ENCODE measurements at regions not wholly inside any gene's neighbourhood (a gene's known extent, or its start where the extent isn't known, plus 50 kb on each side); places are given as distances from the start of the nearest gene placed in this dataset.

GRCh38 chr11:128345316-128345715, 242.0 kb downstream of the ETS1 start:
- no peak for TF ChIP-seq POLR2A (IDR thresholded peaks at IDR 0.05)
- TF ChIP-seq, protein P1, sequence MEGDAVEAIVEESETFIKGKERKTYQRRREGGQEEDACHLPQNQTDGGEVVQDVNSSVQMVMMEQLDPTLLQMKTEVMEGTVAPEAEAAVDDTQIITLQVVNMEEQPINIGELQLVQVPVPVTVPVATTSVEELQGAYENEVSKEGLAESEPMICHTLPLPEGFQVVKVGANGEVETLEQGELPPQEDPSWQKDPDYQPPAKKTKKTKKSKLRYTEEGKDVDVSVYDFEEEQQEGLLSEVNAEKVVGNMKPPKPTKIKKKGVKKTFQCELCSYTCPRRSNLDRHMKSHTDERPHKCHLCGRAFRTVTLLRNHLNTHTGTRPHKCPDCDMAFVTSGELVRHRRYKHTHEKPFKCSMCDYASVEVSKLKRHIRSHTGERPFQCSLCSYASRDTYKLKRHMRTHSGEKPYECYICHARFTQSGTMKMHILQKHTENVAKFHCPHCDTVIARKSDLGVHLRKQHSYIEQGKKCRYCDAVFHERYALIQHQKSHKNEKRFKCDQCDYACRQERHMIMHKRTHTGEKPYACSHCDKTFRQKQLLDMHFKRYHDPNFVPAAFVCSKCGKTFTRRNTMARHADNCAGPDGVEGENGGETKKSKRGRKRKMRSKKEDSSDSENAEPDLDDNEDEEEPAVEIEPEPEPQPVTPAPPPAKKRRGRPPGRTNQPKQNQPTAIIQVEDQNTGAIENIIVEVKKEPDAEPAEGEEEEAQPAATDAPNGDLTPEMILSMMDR (IDR thresholded peaks at IDR 0.05) = no peak

All from body of pancreas (tissue), 4 donors.